Fibroblast of lung (primary cell): ENCODE measurements at regions not wholly inside any gene's neighbourhood (a gene's known extent, or its start where the extent isn't known, plus 50 kb on each side); places are given as distances from the start of the nearest gene placed in this dataset.
A peak's percentile ranks its signal among the peaks of the same experiment; 100 is the strongest.

Experiments
- DNase-seq, 2 donors: peaks; one replicate each; pipeline versions ENCODE4 v3.0.0 to v3.0.0-alpha.2; 2010; ENCODE audit warnings: low read depth in 2 of 2
- H2AFZ ChIP-seq: 2 replicates; pipeline ENCODE4 v1.5.1; 2012; ENCODE audit warnings: low read length, control low read depth, inconsistent platforms
- H3K27ac ChIP-seq: 2 replicates; pipeline ENCODE4 v1.5.1; 2011; ENCODE audit warnings: low read length, control low read depth; ENCODE audit not compliant: insufficient read depth
- H3K27me3 ChIP-seq: 2 replicates; pipeline ENCODE4 v1.5.1; 2011; ENCODE audit warnings: mild to moderate bottlenecking, low read length; ENCODE audit not compliant: control insufficient read depth, insufficient read depth
- H3K36me3 ChIP-seq: 2 replicates; pipeline ENCODE4 v1.5.1; 2011; ENCODE audit warnings: low read length; ENCODE audit not compliant: control insufficient read depth, insufficient read depth
- H3K4me1 ChIP-seq: 2 replicates; pipeline ENCODE4 v1.5.1; 2011; ENCODE audit warnings: low read length; ENCODE audit not compliant: control insufficient read depth, insufficient read depth; ENCODE audit errors: extremely low read depth
- H3K4me2 ChIP-seq: 2 replicates; pipeline ENCODE4 v1.5.1; 2011; ENCODE audit warnings: low read length, control low read depth; ENCODE audit not compliant: insufficient read depth; ENCODE audit errors: extremely low read depth
- H3K4me3 ChIP-seq, 4 experiments: fragments of 200-600 bp in 1 of 4; sonication (generic) in 1 of 4; replicated peaks in 1 of 4; 2 replicates each; pipeline ENCODE4 v1.5.1; 2011 to 2016; ENCODE audit warnings: low read length in 4 of 4, low read depth in 3 of 4, mild to moderate bottlenecking in 3 of 4, control low read depth in 2 of 4, inconsistent platforms in 1 of 4, mixed read lengths in 1 of 4; ENCODE audit not compliant: insufficient read depth in 1 of 4; ENCODE audit errors: control extremely low read depth in 1 of 4
- H3K79me2 ChIP-seq: 2 replicates; pipeline ENCODE4 v1.5.1; 2012; ENCODE audit warnings: mild to moderate bottlenecking, low read length, inconsistent platforms; ENCODE audit not compliant: control insufficient read depth, insufficient read depth
- H3K9ac ChIP-seq: 2 replicates; pipeline ENCODE4 v1.5.1; 2011; ENCODE audit warnings: mild to moderate bottlenecking, low read length, control low read depth; ENCODE audit not compliant: insufficient read depth
- H3K9me3 ChIP-seq: 2 replicates; pipeline ENCODE4 v1.5.1; 2012; ENCODE audit warnings: low read depth, low read length; ENCODE audit not compliant: control insufficient read depth, insufficient read depth
- H4K20me1 ChIP-seq: 2 replicates; pipeline ENCODE4 v1.5.1; 2011; ENCODE audit warnings: low read length; ENCODE audit not compliant: control insufficient read depth, insufficient read depth; ENCODE audit errors: extremely low read depth
- EZH2 ChIP-seq: IDR thresholded peaks from 2 replicates; pipeline ENCODE4 v1.5.1; 2012; ENCODE audit warnings: low read length, control low read depth, mild to moderate bottlenecking; ENCODE audit errors: missing control alignments
- TF ChIP-seq, protein P1 (sequence below), 2 donors: IDR thresholded peaks in 1 of 2; conservative IDR thresholded peaks in 1 of 2; 1 replicate in 1 of 2; 2 replicates in 1 of 2; pipeline ENCODE4 v1.5.1; 2011 to 2012; ENCODE audit warnings: low read length in 2 of 2, control low read depth in 1 of 2, inconsistent platforms in 1 of 2, low read depth in 1 of 2, mild to moderate bottlenecking in 1 of 2

DNA sequence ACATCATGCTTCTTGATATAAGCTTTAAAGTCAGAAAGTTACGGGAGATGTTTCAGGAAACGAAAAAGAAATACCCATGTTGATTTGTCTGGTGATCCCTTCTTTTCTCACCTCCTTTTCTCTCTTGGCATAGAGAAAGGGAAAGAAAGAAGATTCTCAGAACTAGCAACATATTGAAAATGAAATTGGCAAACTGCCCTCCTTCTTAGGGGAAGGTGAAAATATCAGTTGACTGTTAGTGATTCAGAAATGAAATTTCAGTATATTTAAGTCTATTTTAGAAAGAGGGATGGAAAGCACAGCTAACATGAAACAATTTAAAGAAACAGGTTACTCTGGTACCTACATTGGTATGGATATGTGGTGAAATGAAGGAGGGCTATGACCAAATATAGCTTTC lies 918.1 kb downstream of the METTL15 start:
- H3K4me3 ChIP-seq = no peak overlapping the region
- no peak overlapping the region for H3K9ac ChIP-seq
- no peak overlapping the region for H3K4me2 ChIP-seq
- DNase-seq = no peak
- no peak overlapping the region for H2AFZ ChIP-seq
- no peaks in the 10 kb centered on the region for H4K20me1 ChIP-seq
- H3K79me2 ChIP-seq = no peaks in the 10 kb centered on the region
- TF ChIP-seq, protein P1, sequence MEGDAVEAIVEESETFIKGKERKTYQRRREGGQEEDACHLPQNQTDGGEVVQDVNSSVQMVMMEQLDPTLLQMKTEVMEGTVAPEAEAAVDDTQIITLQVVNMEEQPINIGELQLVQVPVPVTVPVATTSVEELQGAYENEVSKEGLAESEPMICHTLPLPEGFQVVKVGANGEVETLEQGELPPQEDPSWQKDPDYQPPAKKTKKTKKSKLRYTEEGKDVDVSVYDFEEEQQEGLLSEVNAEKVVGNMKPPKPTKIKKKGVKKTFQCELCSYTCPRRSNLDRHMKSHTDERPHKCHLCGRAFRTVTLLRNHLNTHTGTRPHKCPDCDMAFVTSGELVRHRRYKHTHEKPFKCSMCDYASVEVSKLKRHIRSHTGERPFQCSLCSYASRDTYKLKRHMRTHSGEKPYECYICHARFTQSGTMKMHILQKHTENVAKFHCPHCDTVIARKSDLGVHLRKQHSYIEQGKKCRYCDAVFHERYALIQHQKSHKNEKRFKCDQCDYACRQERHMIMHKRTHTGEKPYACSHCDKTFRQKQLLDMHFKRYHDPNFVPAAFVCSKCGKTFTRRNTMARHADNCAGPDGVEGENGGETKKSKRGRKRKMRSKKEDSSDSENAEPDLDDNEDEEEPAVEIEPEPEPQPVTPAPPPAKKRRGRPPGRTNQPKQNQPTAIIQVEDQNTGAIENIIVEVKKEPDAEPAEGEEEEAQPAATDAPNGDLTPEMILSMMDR (conservative IDR thresholded peaks at IDR 0.05 in 1 of 2, IDR thresholded peaks at IDR 0.05 in 1 of 2; ENCODE audit: low read depth in 1 of 2, low read length in 2 of 2) = no peak
- TF ChIP-seq EZH2 = no peak
- H3K27me3 ChIP-seq = no peaks in the 10 kb centered on the region
- H3K36me3 ChIP-seq = no peaks in the 10 kb centered on the region
- H3K4me1 ChIP-seq = no peaks in the 10 kb centered on the region
- H3K27ac ChIP-seq = no peak overlapping the region
- no peaks in the 10 kb centered on the region for H3K9me3 ChIP-seq

- H3K27me3 ChIP-seq = no peaks in the 10 kb centered on the region
- no peaks in the 10 kb centered on the region for H3K79me2 ChIP-seq
- no peak overlapping the region for H3K4me2 ChIP-seq
- no peak overlapping the region for H2AFZ ChIP-seq
- DNase-seq = peak in 1 of 2 donors; percentile 44
- no peaks in the 10 kb centered on the region for H3K36me3 ChIP-seq
- H3K9me3 ChIP-seq = no peaks in the 10 kb centered on the region
- no peak overlapping the region for H3K9ac ChIP-seq
- H3K4me3 ChIP-seq = no peak overlapping the region
- no peaks in the 10 kb centered on the region for H3K4me1 ChIP-seq
- H3K27ac ChIP-seq = no peak overlapping the region
- no peaks in the 10 kb centered on the region for H4K20me1 ChIP-seq
- no peak for TF ChIP-seq EZH2
- TF ChIP-seq, protein P1 (conservative IDR thresholded peaks at IDR 0.05 in 1 of 2, IDR thresholded peaks at IDR 0.05 in 1 of 2; ENCODE audit: low read depth in 1 of 2, low read length in 2 of 2) = no peak
Measured at GRCh38 chr11:29025001-29025400, 916.8 kb downstream of the METTL15 start.

GRCh38 chr11:29024386-29024785 lies 916.2 kb downstream of the METTL15 start:
- Histone ChIP-seq H4K20me1 (no peaks in the 10 kb centered on the region), H2AFZ (no peak overlapping the region), H3K9me3 (no peaks in the 10 kb centered on the region), H3K36me3 (no peaks in the 10 kb centered on the region), H3K4me2 (no peak overlapping the region), H3K27me3 (no peaks in the 10 kb centered on the region), H3K4me1 (no peaks in the 10 kb centered on the region), H3K4me3 (no peak overlapping the region), H3K27ac (no peak overlapping the region), H3K79me2 (no peaks in the 10 kb centered on the region), H3K9ac (no peak overlapping the region)
- peak; percentile 3 to 56 for DNase-seq
- no peak for TF ChIP-seq EZH2
- TF ChIP-seq, protein P1 (conservative IDR thresholded peaks at IDR 0.05 in 1 of 2, IDR thresholded peaks at IDR 0.05 in 1 of 2; ENCODE audit: low read depth in 1 of 2, low read length in 2 of 2) = no peak
